H4 (cell line): ENCODE measurements at regions not wholly inside any gene's neighbourhood (a gene's known extent, or its start where the extent isn't known, plus 50 kb on each side); places are given as distances from the start of the nearest gene placed in this dataset.
"Not testable (repeated sequence)": the region's sequence is repeated elsewhere in the genome, so short reads cannot be mapped to it uniquely, and the experiment has no call there.

Experiments used
- DNase-seq: peaks from one replicate; pipeline ENCODE4 v3.0.0-alpha.2; 2015; ENCODE audit warnings: low spot score

DNA sequence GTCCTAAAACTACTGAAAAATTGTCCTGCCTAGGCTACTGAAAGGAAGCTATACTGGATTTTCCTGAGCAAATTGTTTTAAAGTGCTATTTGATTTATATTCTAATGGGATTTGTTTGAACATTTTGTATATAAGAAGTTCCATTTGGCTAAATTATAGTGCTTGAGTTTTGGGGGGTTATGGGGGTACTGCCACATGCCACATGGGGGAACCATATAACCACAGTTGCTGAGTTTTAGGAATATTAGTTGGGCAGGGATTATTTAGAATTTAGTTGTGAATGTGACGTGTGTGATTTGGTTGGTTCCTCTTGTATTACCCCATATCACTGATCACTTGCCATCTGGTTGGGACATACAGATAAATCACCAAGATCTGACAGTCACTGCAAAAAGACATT, 224.5 kb upstream of the TAPT1 start:
- no peak for DNase-seq

DNA sequence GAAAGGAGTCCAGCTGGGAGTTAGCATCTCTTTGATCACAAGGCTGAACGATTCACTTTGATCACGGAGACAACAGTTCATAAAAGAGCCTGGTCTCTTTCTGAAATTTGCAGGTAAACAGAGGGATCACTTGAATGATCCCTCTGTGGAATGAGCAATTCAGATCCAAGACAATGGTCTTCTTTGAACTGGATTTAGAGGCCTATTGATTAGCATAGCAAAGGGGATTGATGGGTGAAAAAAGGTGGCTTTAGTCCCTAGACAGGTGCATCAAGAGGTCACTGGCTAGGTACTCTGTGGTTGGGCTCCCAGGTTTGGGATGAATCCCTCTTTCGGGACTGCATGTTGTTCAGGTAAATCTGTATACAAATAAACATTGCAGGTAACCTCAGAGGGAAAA, 223.8 kb upstream of the TAPT1 start:
- DNase-seq: no peak

DNA sequence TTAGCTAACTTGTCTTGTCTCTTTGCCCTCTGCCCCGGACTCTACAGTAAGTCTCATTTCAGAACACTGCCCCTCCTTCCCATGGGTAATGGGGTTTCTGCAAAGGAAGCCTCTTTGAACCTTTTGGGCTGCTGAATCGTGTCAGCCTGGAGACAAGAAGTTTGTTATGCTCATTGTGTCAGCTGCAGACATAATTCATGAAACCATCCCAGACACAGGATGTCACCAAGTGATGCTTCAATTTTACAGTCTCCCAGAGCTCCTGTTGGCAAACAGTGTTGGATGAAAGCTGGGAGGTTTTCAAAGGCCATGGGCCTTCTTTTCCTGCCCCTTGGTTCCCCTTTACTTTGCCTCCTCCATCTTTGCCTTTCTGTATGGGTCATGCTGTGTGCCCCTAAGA, 223.1 kb upstream of the TAPT1 start:
- no peak for DNase-seq

DNA sequence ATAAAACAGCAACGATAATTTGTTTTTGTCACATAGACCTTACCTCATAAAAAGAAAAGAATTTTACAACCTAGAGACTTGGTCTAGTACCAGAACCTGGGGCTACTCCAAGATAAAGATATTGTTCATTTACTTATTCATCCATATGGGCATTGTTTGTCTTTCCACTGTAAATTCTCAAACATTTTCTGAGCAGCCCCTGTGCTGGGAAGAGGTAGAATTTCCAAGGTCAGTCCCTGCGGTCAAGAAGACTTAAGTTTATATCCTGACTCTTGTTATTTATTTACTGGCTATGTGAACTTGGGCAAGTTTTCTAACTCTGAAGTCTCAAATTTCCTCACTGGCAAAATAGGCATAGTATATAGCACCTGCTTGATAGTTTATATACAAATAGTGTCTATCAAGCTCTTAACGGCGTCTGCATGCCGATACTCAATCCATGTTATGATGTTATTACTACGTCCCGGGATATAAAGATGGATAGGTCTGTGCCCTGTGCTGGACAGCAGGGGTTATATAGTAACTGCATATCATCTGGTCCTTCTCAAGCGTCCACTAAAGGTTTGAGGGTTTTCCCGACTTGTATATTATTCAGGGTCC, 222.1 kb upstream of the TAPT1 start:
- DNase-seq: no peak

DNA sequence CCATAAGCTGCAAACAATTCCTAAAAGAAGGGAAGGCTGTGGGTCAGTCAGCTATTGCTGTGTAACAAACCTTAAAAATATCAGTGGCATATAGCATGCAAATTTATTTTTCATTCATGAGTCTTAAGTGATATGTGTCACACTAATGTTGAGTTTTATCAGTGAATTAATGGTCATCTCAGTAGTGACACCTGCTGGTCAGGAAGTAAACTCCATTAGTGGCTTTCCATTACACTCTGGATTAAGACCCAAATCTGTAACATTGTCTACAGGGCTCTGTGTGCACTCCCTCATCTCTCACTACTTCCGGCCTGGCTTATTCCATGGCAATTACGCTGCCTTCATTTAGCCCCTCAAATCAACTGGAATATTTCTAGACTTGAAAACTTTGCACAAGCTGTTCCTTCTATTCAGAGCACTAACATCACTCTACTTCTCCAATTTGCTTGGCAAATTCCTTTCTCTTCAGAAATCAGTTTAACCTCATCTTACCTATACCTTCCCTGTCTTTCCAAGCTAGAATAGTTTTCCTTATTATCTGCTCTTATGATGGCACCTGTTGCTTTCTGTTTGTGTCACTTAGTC, 217.3 kb upstream of the TAPT1 start:
- peak; percentile 62 for DNase-seq

DNA sequence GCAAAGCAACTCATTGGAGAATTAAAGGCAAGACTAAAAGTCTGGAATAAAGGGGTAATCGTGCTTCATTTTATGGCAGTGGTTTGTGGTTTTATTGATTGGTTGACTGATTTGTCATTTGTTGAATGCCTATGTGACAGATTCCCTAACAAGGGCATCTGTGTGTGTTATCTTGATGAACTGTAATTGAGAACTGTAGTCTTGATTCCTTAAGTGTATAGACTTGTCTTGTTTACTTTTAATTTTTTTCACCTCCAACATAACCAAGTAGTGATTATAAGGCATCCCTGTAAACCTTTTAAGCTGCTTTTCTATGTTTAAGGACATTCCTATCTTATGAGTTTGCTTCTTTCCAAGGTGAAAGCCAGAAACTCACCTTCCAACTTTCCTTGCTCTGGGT, 216.0 kb upstream of the TAPT1 start:
- peak; percentile 26 for DNase-seq

DNA sequence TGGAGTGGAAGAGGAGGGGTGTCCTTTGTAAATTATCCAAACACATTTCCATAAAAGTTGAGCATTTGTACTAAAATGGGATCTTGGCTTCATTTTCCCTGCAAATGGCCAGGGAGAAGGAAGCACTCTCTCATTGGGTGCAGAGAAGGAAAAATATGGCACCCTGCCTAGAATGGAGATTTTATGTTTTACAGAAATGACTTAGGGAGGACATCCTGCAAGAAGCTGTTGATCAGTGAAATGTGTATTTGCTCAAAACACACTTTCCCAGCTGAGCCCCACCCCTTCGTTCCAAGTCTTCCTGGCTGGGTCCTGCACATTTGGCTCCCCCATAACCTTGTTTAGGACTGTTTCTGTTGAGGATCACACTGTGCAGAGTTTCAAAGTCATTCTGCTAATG, 213.5 kb upstream of the TAPT1 start:
- DNase-seq: no peak

DNA sequence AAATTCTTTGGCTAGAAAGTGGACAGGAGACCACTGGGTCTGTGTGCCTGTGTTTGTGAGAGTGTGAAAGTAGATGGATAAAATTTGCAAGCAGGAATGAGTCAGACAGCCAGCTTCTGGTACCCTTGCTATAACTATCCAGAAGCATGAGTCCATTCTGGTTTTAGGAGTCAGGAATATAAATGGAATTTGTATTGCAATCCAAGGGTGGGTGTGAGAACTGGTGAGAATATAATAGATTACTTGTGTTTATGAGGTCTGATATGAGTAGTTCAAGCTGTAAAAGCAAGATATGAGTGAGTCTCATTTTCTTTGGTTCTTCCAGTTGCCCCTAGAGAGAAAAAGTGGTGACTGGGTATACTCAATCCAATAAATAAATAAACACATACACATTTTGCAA, 212.7 kb upstream of the TAPT1 start:
- DNase-seq: no peak

DNA sequence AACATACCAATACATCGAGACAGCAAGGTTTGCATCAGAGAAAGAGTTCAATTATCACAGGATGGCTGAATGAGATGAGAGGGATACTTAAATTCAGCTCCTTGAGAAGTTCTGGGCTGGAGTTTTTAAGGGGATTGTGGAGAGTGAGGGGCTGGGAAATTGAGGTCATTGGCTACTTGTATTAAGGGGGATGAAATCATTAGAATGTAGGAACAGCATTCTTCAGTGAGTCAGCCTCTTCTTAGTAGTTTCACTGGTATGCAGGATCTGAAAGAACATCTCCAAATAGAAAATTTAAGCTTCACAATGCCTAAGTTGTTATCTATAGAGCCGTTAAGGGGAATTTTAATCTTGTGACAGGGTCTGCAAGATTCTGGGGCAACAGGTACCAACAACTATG, 211.6 kb upstream of the TAPT1 start:
- DNase-seq: no peak

DNA sequence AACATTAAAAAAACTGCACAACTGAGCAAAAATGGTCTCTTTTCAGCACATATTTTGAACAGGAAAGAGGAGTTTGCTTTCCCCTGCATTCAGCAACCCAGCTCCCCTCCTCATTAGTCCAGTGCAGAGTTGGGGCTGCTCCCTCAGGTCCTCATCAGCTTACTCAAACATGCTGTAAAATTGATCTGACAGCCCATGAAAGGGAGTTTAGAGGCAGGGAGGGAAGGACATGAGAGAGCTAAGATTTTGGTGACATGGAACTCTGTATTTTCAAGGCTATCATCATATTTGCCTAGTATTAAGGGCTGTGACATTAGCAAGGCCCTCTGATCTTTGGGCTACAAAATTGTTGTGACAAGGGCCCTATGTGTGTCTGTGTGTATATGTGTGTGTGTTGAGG, 205.6 kb upstream of the TAPT1 start:
- DNase-seq: no peak

DNA sequence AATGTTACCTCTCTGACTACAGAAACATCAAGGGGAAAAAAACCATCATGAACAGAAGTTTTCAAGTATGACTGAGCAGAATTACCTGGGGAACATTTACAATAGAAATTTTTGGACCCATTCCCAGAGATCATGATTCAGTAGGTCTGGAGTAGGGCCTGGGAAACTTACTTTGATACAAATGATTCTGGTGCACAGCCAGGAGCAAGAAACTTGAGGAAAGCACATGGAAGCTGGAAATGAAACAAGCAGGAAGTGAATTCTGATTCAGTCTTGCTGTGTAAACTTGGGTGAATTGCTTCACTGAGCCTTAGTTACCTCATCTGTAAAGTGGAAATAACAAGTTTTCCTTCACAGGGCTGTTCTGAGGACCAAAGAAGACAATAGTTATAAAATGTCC, 192.5 kb upstream of the TAPT1 start:
- DNase-seq: peak; percentile 87

DNA sequence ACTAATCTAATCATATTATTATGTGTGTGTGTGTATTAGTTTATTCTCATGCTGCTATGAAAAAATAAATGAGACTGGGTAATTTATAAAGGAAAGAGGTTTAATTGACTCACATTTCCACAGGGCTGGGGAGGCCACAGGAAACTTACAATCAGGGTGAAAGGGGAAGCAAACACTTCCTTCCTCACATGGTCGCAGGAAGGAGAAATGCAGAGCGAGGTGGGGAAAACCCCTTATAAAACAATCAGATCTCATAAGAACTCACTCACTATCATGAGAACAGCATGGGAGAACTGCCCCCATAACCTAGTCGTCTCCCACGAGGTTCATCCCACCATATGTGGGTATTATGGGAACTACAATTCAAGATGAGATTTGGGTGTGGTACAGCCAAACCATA, 190.9 kb upstream of the TAPT1 start:
- DNase-seq: no peak

DNA sequence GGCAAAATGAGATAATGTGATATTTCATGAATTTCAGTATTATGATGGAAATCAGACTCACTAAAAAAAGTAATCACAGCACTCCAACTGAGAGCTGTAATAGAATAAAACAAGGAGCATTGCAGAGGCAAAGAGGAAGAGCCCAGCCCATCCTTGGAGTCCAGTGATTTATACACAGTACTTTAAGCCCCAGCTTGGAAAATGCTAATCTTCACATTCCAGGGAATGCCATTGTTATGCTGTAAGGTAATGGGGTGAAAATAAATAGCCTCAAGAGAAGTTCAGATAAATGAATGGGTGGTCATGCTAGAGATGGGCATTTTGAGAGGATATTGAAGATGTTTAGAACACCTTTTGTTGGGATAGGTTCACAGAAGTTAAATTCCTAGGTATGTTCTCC, 190.3 kb upstream of the TAPT1 start:
- no peak for DNase-seq

DNA sequence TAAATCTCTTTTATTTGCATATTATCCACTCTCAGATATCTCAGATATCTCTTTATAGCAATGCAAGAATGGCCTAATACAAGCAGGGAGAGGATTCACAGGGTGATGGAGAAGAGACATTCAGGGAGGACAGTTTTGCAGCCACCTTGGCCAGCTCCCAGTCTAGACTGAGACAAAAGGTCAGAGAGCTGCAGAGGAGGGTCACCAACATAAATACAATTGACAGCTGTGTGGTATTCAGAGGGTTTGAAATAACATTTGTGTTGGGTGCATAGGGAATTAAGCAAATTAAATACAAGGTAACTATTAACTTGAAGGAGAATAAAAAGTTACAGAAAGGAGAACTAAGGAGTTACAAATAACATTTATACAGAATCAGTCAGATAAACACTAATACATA, 189.5 kb upstream of the TAPT1 start:
- no peak for DNase-seq

DNA sequence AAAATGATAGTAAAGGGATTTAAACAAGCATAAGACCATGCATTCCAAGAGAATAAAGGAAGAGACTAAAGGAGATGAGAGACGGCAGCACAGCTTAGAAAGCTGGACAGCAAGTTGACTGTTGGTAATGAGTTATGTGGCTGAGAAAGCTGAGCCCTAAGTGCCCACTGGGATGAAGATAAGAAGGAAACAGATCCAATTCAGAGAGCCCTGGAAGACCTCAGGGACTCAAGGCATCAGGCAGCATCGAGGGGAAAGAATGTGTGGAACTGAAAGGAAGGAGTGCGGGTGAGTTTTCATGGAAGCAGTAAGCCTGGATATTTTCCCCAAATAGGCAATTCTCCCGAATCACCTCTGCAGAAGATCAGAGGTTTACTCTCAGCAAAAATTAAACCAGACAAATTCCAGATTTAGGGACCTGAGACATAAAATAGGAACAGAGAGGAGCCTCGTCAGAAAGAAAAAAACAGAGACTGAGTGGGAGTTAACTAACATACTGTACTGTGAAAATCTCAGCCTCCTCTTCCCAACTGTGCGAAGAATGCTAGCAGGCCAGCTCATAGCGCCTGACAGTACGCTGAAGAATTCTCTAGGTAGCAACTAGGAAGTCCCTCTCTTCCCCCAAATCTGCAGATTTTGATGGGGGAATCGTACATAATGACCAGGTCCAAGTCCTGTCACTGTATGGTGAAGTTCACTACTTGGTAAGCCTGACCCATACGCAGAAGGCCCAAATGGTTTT, 187.7 kb upstream of the TAPT1 start:
- DNase-seq: no peak

DNA sequence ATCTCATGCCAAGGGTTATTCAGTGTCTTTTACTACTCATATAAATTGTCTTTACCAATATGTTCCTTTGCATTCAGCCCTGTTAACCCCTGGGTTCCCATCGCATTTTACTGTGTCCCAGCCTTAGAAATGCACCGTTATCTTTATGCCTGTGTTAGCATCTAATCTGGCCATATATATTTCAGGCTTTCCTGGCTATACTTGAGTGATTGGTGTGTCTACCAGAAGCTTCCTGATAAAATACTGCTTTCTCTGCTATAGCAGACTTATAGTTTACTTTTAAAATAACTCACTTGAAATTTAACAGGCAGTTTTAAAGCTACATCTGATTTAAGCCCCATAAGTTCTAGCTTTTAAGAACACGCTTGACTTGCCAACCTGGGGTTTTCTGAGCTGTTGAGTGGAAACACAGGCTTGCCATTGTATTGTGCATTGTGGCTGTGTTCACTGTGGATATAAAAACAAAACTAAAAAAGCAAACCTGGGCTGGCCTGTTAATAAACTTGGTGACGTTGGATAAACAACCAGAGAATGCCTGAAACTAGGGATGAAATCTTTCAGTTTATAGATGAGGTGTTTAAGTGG, 185.3 kb upstream of the TAPT1 start:
- no peak for DNase-seq

DNA sequence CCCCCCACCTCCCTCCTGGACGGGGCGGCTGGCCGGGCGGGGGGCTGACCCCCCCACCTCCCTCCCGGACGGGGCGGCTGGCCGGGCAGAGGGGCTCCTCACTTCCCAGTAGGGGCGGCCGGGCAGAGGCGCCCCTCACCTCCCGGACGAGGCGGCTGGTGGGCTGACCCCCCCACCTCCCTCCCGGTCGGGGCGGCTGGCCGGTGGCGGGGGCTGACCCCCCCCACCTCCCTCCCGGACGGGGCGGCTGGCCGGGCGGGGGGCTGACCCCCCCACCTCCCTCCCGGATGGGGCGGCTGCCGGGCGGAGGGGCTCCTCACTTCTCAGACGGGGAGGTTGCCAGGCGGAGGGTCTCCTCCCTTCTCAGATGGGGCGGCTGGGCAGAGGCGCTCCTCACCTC, 166.9 kb upstream of the TAPT1 start:
- DNase-seq: not testable (repeated sequence)

DNA sequence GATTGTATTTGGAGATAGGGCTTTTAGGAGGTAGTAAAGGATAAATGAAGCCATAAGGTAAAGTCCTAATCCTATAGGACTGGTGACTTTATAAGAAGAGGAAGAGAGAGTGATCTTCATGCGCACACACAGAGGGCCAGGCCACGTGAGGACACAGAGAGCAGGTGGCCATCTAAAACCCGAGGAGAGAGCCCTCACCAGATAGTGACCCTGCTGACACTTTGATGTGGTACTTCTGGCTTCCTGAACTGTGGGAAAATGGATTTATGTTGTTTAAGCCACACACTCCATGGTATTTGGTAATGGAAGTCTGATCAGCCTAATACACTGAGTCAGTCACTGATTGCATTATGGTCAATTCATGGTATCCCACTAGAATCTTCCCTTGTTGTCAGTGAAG, 164.9 kb upstream of the TAPT1 start:
- DNase-seq: no peak

DNA sequence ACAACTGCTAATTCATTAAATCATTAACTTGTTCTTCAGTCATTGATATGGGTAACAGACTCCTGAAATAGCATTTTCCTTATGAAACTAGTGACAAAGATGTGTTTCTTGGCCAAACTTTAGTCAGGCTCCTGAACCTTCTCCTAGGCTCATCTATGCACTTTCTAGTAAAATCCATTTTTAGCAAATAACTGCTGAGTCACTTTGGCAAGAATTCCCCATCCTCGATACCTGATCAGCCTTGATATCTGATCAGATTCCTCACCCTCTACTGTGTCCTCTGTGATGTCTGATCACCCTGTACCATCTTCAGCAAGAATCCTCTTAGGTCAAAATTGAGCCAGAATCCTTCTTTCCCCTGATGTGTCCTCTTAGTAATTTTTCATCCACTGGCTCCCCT, 161.2 kb upstream of the TAPT1 start:
- DNase-seq: no peak

DNA sequence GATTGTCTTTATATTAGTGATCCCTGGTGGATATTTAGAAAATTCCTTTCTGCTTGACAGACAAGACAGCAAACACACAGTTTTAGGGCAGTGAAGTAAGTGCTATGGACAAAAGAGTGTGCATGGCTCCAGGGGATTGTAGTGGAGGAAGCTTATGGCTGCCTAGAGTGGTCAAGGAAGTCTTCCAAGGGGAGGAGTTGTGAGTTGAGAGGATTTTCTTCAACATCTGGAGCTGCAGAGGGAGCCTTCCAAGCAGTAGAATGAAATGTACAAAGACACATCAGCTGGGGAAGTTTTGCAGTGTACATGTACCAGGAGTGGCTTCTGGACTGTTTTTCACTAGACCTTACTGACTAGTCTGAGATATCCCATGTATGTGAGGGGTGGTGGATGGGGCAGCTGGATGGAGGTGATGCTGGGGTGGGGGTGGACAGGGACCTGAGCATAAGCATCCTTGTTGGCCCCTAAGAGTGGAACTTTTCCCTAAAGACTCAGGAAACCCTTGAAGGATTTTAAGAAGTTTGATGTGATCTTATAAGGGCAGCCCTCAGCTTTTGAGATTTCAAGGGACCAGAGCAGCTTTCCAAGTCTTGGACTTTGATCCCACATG, 160.5 kb upstream of the TAPT1 start:
- no peak for DNase-seq

DNA sequence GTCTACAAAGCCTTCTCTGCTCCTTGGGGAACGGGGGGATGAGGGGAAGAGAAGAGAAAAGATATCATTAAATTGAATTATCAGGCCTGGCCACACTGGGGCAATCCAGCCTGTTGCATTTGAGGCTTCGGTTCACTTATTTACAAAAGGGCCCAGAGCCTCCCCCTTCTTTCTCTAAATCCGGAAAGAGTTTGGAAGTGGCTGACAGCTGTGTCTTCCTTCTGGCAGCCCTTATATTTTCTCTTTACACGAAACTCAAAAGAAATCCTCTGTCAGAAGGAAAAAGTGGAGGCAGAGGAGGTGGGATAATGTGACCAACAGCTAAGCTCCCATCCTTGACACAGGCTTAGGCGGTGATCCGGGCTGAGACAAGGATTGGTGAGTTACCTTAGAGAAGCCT, 158.3 kb upstream of the TAPT1 start:
- no peak for DNase-seq

DNA sequence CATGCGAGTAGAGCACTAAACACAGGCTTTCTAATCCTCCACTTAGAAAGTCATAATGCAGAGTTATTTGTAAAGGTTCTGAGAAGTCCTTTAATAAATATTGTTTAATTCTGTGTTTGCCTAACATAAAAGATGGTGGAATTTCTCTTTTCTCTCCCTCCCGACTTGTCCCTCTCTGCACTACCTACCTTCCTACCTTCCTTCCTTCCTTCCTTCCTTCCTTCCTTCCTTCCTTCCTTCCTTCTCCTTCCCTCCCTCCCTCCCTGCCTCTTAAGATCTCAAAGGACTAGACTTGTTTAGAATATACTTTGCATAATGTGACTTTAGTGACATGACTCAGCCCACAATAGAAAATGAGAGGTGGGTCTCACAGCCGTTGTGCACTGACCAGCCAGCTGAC, 156.3 kb upstream of the TAPT1 start:
- DNase-seq: no peak

DNA sequence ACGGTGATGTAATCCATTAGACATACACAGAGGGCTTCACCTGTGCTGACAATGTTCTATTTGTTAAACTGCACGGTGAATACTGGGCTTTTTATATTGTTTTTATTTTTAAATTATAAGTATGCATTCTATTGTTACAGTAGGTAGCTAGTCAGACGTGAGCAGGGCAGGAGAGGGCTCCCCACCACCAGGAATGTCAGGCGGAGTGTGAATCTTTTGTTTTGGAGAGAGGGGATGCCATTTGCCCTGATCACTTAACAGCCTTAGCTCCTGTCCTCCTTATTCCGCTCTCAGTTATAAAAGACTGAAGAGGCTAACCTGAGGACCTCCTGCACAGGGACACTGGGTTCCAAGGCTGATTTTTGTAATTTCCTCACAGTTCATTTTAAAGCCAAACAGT, 151.6 kb upstream of the TAPT1 start:
- DNase-seq: no peak
